SU-DHL-6 (cell line): ENCODE measurements at regions not wholly inside any gene's neighbourhood (a gene's known extent, or its start where the extent isn't known, plus 50 kb on each side); places are given as distances from the start of the nearest gene placed in this dataset.

ENCODE experiments used
- CTCF ChIP-seq: fragments of 200-600 bp; sonication (generic); IDR thresholded peaks from one replicate; pipeline ENCODE4 v1.5.1; 2017; ENCODE audit warnings: antibody characterized with exemption, mild to moderate bottlenecking, low read length, moderate library complexity; ENCODE audit not compliant: insufficient read depth, poor library complexity, severe bottlenecking
- EZH2phosphoT487 ChIP-seq: fragments of 200-600 bp; sonication (generic), shearing (Covaris generic); conservative IDR thresholded peaks from 2 replicates; pipeline ENCODE4 v1.6.1; 2018; ENCODE audit warnings: mild to moderate bottlenecking, antibody characterized with exemption, low read length, moderate library complexity, mixed read lengths

- TF ChIP-seq CTCF (no peak), EZH2phosphoT487 (no peak)
These were observed 208.1 kb downstream of the SNX18 start for GRCh38 chr5:54725391-54726280.
